H1 (cell line): ENCODE measurements at regions not wholly inside any gene's neighbourhood (a gene's known extent, or its start where the extent isn't known, plus 50 kb on each side); places are given as distances from the start of the nearest gene placed in this dataset.

Experiments
- CTCF ChIA-PET: fragments of 300-600 bp; sonication (Branson Sonifier 250); formaldehyde crosslinking; loops from one replicate; lab custom pipeline; 2021; ENCODE audit not compliant: partially characterized antibody; lab: Charles Lee
- POLR2A ChIA-PET: fragments of 300-600 bp; sonication (Branson Sonifier 250); formaldehyde crosslinking; loops from one replicate; lab custom pipeline; 2021; ENCODE audit warnings: inconsistent platforms; ENCODE audit not compliant: partially characterized antibody; lab: Charles Lee
- DNase-seq, 2 experiments: peaks; one replicate each; pipeline versions ENCODE4 v3.0.0 to v3.0.0-alpha.2; 2010 to 2022; ENCODE audit warnings: low spot score in 2 of 2, low read depth in 1 of 2, mixed read lengths in 1 of 2
- FAIRE-seq: peaks from 2 replicates; lab custom pipeline; 2011; peaks lifted over from hg19 to GRCh38; lab: Jason Lieb, UNC
- H2AFZ ChIP-seq: 2 replicates; pipeline ENCODE4 v1.8.1; 2012; ENCODE audit warnings: low read length, inconsistent platforms
- H2AK5ac ChIP-seq: 2 replicates; pipeline ENCODE4 v1.6.1; 2013; ENCODE audit warnings: low read depth, low read length
- H2BK120ac ChIP-seq: replicated peaks from 2 replicates; pipeline ENCODE3; 2013; ENCODE audit warnings: low read depth, low read length, inconsistent platforms
- H2BK12ac ChIP-seq: 2 replicates; pipeline ENCODE4 v1.6.1; 2013; ENCODE audit warnings: low read depth, low read length
- H2BK15ac ChIP-seq: 2 replicates; pipeline ENCODE4 v1.6.1; 2013; ENCODE audit warnings: low read length
- H2BK20ac ChIP-seq: 2 replicates; pipeline ENCODE4 v1.6.1; 2013; ENCODE audit warnings: low read length
- H2BK5ac ChIP-seq: 2 replicates; pipeline ENCODE4 v1.6.1; 2013; ENCODE audit warnings: low read depth, low read length
- H3K14ac ChIP-seq: 2 replicates; pipeline ENCODE4 v1.6.1; 2013; ENCODE audit warnings: inconsistent platforms; ENCODE audit not compliant: insufficient read length
- H3K18ac ChIP-seq: 2 replicates; pipeline ENCODE4 v1.6.1; 2013; ENCODE audit warnings: low read length; ENCODE audit errors: extremely low read depth
- H3K23ac ChIP-seq: 2 replicates; pipeline ENCODE4 v1.6.1; 2013; ENCODE audit warnings: inconsistent platforms; ENCODE audit not compliant: insufficient read length
- H3K23me2 ChIP-seq: 2 replicates; pipeline ENCODE4 v1.6.1; 2013; ENCODE audit warnings: low read depth, low read length
- H3K27ac ChIP-seq: 2 replicates; pipeline ENCODE4 v1.6.1; 2011; ENCODE audit warnings: low read depth, low read length, inconsistent platforms
- H3K27me3 ChIP-seq, 4 experiments: replicated peaks in 1 of 4; 1 replicate in 1 of 4; 2 replicates in 3 of 4; pipeline versions ENCODE4 v1.6.1 to v1.8.1; 2011 to 2013; ENCODE audit warnings: low read length in 3 of 4, mild to moderate bottlenecking in 3 of 4, inconsistent platforms in 2 of 4, mixed read lengths in 2 of 4, moderate library complexity in 1 of 4; ENCODE audit not compliant: control insufficient read depth in 3 of 4, insufficient read depth in 3 of 4; ENCODE audit errors: extremely low read depth in 1 of 4
- H3K36me3 ChIP-seq, 4 experiments: 2 replicates each; pipeline versions ENCODE4 v1.6.1 to v1.8.1; 2011 to 2013; ENCODE audit warnings: mild to moderate bottlenecking in 4 of 4, low read length in 3 of 4, moderate library complexity in 2 of 4, control low read depth in 1 of 4, inconsistent platforms in 1 of 4; ENCODE audit not compliant: insufficient read depth in 4 of 4, control insufficient read depth in 2 of 4
- H3K4ac ChIP-seq: replicated peaks from 2 replicates; pipeline ENCODE3; 2013; ENCODE audit warnings: low read length, low read depth, mixed read lengths, inconsistent platforms; ENCODE audit not compliant: insufficient read length
- H3K4me1 ChIP-seq, 4 experiments: replicated peaks in 1 of 4; 1 replicate in 1 of 4; 2 replicates in 3 of 4; pipeline versions ENCODE4 v1.6.1 to v1.8.1; 2011 to 2013; ENCODE audit warnings: low read length in 3 of 4, inconsistent platforms in 2 of 4, mixed read lengths in 1 of 4; ENCODE audit not compliant: insufficient read depth in 4 of 4, control insufficient read depth in 3 of 4
- H3K4me2 ChIP-seq, 2 experiments: 2 replicates each; pipeline versions ENCODE4 v1.6.1 to v1.8.1; 2011 to 2013; ENCODE audit warnings: low read depth in 2 of 2, low read length in 2 of 2, control low read depth in 1 of 2, inconsistent platforms in 1 of 2, mild to moderate bottlenecking in 1 of 2; ENCODE audit not compliant: insufficient read depth in 1 of 2
- H3K4me3 ChIP-seq, 4 experiments: fragments of 200-600, 300-600 bp in 1 of 4; sonication (generic), shearing (Covaris generic), sonication (Bioruptor Twin) in 1 of 4; 2 replicates each; pipeline versions ENCODE4 v1.5.1 to v1.8.1; 2011 to 2016; ENCODE audit warnings: low read length in 4 of 4, low read depth in 3 of 4, control low read depth in 2 of 4, inconsistent platforms in 2 of 4, mild to moderate bottlenecking in 2 of 4, mixed read lengths in 1 of 4, moderate library complexity in 1 of 4; ENCODE audit not compliant: insufficient read depth in 2 of 4; ENCODE audit errors: extremely low read depth in 1 of 4
- H3K56ac ChIP-seq: replicated peaks from 2 replicates; pipeline ENCODE3; 2013; ENCODE audit warnings: low read depth, mild to moderate bottlenecking, mixed read lengths, low read length, inconsistent platforms; ENCODE audit not compliant: insufficient read length
- H3K79me1 ChIP-seq: 2 replicates; pipeline ENCODE4 v1.6.1; 2013; ENCODE audit warnings: low read depth, low read length, control low read depth
- H3K79me2 ChIP-seq, 2 experiments: 2 replicates each; pipeline versions ENCODE4 v1.6.1 to v1.8.1; 2012 to 2013; ENCODE audit warnings: low read length in 2 of 2, mild to moderate bottlenecking in 2 of 2, inconsistent platforms in 1 of 2; ENCODE audit not compliant: insufficient read depth in 2 of 2, control insufficient read depth in 1 of 2
- H3K9ac ChIP-seq, 4 experiments: replicated peaks in 1 of 4; 1 replicate in 1 of 4; 2 replicates in 3 of 4; pipeline versions ENCODE4 v1.6.1 to v1.8.1; 2011 to 2013; ENCODE audit warnings: low read depth in 3 of 4, low read length in 3 of 4, control low read depth in 2 of 4, mild to moderate bottlenecking in 2 of 4, moderate library complexity in 2 of 4, inconsistent platforms in 1 of 4; ENCODE audit errors: extremely low read depth in 1 of 4
- H3K9me3 ChIP-seq, 2 experiments: 2 replicates each; pipeline versions ENCODE4 v1.6.1 to v1.8.1; 2012 to 2013; ENCODE audit warnings: mild to moderate bottlenecking in 2 of 2, moderate library complexity in 2 of 2, control low read depth in 1 of 2, inconsistent platforms in 1 of 2, low read depth in 1 of 2, low read length in 1 of 2, mixed read lengths in 1 of 2; ENCODE audit not compliant: insufficient read depth in 2 of 2
- H4K20me1 ChIP-seq, 2 experiments: replicated peaks in 1 of 2; 2 replicates each; pipeline versions ENCODE3 to v1.8.1; 2011 to 2013; ENCODE audit warnings: inconsistent platforms in 2 of 2, low read length in 2 of 2, mild to moderate bottlenecking in 1 of 2; ENCODE audit not compliant: insufficient read depth in 2 of 2, control insufficient read depth in 1 of 2
- H4K5ac ChIP-seq: 2 replicates; pipeline ENCODE4 v1.6.1; 2013; ENCODE audit warnings: low read length, low read depth, mixed read lengths, inconsistent platforms; ENCODE audit not compliant: insufficient read length
- H4K8ac ChIP-seq: 2 replicates; pipeline ENCODE4 v1.8.0; 2013; ENCODE audit warnings: mild to moderate bottlenecking, moderate library complexity, low read length, inconsistent platforms; ENCODE audit not compliant: insufficient read depth; ENCODE audit errors: extremely low read depth
- H4K91ac ChIP-seq: replicated peaks from 2 replicates; pipeline ENCODE3; 2013; ENCODE audit warnings: low read length, mixed read lengths, inconsistent platforms; ENCODE audit not compliant: insufficient read length
- PHF8 ChIP-seq: fragments of 200-600 bp; sonication (generic); conservative IDR thresholded peaks from 2 replicates; pipeline ENCODE4 v1.7.1; 2012; ENCODE audit warnings: low read depth, mild to moderate bottlenecking, inconsistent platforms, low read length, moderate library complexity
- TAF1 ChIP-seq: IDR thresholded peaks from 2 replicates; pipeline ENCODE4 v1.6.1; 2011; ENCODE audit warnings: mild to moderate bottlenecking, low read depth, low read length
- WGBS, 2 experiments: shearing (Covaris generic) in 1 of 2; methylation state at CpG; one replicate each; pipeline versions ENCODE4 v1.1.6 to v1.1.7; 2013 to 2015; ENCODE audit warnings: low lambda C conversion rate in 2 of 2, mixed read lengths in 2 of 2, inconsistent platforms in 1 of 2, low coverage in 1 of 2, missing lambda C conversion rate in 1 of 2; ENCODE audit not compliant: insufficient replicate concordance in 2 of 2, insufficient coverage in 1 of 2, insufficient read length in 1 of 2; ENCODE audit errors: extremely low coverage in 1 of 2, missing lambda C conversion rate in 1 of 2; 5-methylcytosine and 5-hydroxymethylcytosine counted together

GRCh38 chr11:123363556-123363955 is 66.5 kb upstream of the GRAMD1B start:
- H2BK5ac ChIP-seq: no peak overlapping the region
- ChIA-PET CTCF (interaction anchor here (1.0 to 1.3 kb wide), 3 partner anchors 44 to 100 kb away, joined by 3 to 6 read pairs (median 3); no protein-coding TSS in a partner anchor), POLR2A (interaction anchor here (0.7 kb wide), 1 partner anchor 199 kb away, joined by 3 read pairs; no protein-coding TSS in a partner anchor)
- H2BK15ac ChIP-seq: no peak overlapping the region
- no peak overlapping the region for H4K8ac ChIP-seq
- no peak overlapping the region for H4K91ac ChIP-seq
- FAIRE-seq (no peak), DNase-seq (no peak)
- H3K18ac ChIP-seq: no peak overlapping the region
- H3K36me3 ChIP-seq: no peaks in the 10 kb centered on the region
- no peak overlapping the region for H4K5ac ChIP-seq
- H3K4me3 ChIP-seq: no peak overlapping the region
- no peaks in the 10 kb centered on the region for H3K79me2 ChIP-seq
- H3K27ac ChIP-seq: no peak overlapping the region
- no peak overlapping the region for H3K56ac ChIP-seq
- no peak overlapping the region for H3K9ac ChIP-seq
- H2BK20ac ChIP-seq: no peak overlapping the region
- H3K4me1 ChIP-seq: peaks cover 0 to 9% (median 2%) of the 10 kb centered on the region in 4 experiments; a peak in 4 of 7 replicates
- peaks cover 3% of the 10 kb centered on the region; the same call in 1 of the 2 replicates for H3K23me2 ChIP-seq
- H3K27me3 ChIP-seq: peaks cover 7 to 19% (median 14%) of the 10 kb centered on the region in 4 experiments; a peak in 6 of 7 replicates
- no peak overlapping the region for H2AK5ac ChIP-seq
- WGBS, 2 experiments: 87% methylated on average over 4 of the region's 4 CpGs; no CpG with 5 or more reads in 1 of the 2 experiments
- no peak overlapping the region for H2AFZ ChIP-seq
- H2BK12ac ChIP-seq: no peak overlapping the region
- H3K23ac ChIP-seq: no peak overlapping the region
- H3K4me2 ChIP-seq: no peak overlapping the region
- H3K79me1 ChIP-seq: no peaks in the 10 kb centered on the region
- no peaks in the 10 kb centered on the region for H4K20me1 ChIP-seq
- no peak overlapping the region for H3K14ac ChIP-seq
- H3K4ac ChIP-seq: no peak overlapping the region
- no peak overlapping the region for H2BK120ac ChIP-seq
- no peaks in the 10 kb centered on the region for H3K9me3 ChIP-seq
- TF ChIP-seq PHF8 (no peak), TAF1 (no peak)
